PC-3 (cell line): ENCODE measurements at regions not wholly inside any gene's neighbourhood (a gene's known extent, or its start where the extent isn't known, plus 50 kb on each side); places are given as distances from the start of the nearest gene placed in this dataset.

Experiments used
- CTCF ChIP-seq: fragments of 300-600 bp; sonication (generic); conservative IDR thresholded peaks from 2 replicates; pipeline ENCODE4 v1.5.1; 2017; ENCODE audit warnings: antibody characterized with exemption, low read depth, mild to moderate bottlenecking, low read length
- EZH2 ChIP-seq: fragments of 300-600 bp; sonication (generic); IDR thresholded peaks from one replicate; pipeline ENCODE4 v1.6.1; 2017; ENCODE audit warnings: antibody characterized with exemption, mild to moderate bottlenecking, low read length; ENCODE audit not compliant: unreplicated experiment
- EZH2phosphoT487 ChIP-seq: fragments of 300-600 bp; sonication (generic); IDR thresholded peaks from 2 replicates; pipeline ENCODE4 v1.6.1; 2018; ENCODE audit warnings: mild to moderate bottlenecking, antibody characterized with exemption, low read length, borderline replicate concordance

GRCh38 chr11:26072614-26073153 is 259.2 kb upstream of the ANO3 start:
- TF ChIP-seq CTCF = no peak
- TF ChIP-seq EZH2 = no peak
- no peak for TF ChIP-seq EZH2phosphoT487
